NCI-H146 (cell line): ENCODE measurements at regions not wholly inside any gene's neighbourhood (a gene's known extent, or its start where the extent isn't known, plus 50 kb on each side); places are given as distances from the start of the nearest gene placed in this dataset.
"Not testable (repeated sequence)": the region's sequence is repeated elsewhere in the genome, so short reads cannot be mapped to it uniquely, and the experiment has no call there.

Experiments
- DNase-seq: peaks from one replicate; lab custom pipeline; 2025; lab: John Stamatoyannopoulos, UW

- no peak for DNase-seq
These were observed 68.0 kb upstream of the HELT start for GRCh38 chr4:184950117-184950830.

GRCh38 chr4:184950926-184951325, 67.4 kb upstream of the HELT start:
- no peak for DNase-seq

GRCh38 chr4:184951668-184952160, 66.6 kb upstream of the HELT start:
- no peak for DNase-seq

DNA sequence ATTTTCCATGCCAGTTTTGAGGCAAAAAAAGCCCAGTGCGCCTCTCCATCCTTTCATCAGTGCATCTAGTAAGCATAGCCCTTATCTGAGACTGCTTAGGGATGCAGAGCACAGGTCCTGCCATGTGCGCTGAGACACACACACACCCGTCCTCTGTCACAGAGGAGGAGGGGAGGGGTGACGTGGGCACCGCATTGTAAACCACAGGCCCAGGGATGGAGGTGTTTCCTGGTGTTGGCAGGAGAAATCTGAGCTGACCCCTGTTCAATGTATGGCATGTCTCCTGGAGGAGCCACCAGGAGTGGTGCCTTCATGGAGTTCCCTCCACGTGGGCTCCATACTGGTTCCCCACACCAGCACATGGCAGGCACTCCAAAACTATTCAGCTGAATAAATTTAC, 65.8 kb upstream of the HELT start:
- DNase-seq: no peak

- no peak for DNase-seq
These were observed 64.8 kb upstream of the HELT start for GRCh38 chr4:184953421-184953945.

DNA sequence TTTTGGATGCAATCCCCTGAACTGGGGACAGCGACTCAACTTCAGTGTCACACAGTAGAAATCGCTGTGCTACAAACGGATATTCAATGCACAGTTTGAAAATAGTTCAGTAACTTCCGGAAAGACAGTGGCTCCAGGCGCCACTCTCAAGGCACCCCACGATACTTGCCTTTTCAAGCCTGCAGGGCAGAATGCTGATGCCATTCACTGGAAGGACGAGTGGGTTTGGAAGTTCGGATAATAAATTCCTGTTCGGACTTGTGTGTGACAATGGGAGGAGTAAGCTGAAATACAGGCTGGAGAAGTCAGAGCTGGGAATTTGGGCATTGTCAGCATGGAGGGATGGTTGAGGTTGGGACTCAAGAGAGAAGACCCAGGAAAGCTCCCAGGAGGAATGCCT, 64.3 kb upstream of the HELT start:
- no peak for DNase-seq

DNA sequence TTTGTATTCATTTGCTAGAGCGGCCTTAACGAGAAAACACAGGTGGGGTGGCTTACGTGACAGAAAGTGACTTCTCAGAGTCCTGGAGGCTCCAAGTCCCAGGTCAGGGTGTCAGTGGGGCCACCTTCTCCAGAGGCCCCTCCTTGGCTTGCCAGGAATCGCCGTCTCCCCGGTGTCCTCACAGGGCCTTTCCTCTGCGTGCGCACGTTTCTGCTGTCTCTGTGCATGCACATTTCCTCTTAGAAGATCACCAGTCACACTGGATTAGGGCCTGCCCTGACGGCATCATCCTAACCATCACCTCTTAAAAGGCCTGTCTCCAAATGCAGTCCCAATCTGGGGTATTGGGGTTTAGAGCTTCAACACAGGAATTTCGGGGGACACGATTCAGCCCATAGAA, 63.8 kb upstream of the HELT start:
- DNase-seq: no peak

- DNase-seq: no peak
These were observed 63.2 kb upstream of the HELT start for GRCh38 chr4:184955116-184955515.

DNA sequence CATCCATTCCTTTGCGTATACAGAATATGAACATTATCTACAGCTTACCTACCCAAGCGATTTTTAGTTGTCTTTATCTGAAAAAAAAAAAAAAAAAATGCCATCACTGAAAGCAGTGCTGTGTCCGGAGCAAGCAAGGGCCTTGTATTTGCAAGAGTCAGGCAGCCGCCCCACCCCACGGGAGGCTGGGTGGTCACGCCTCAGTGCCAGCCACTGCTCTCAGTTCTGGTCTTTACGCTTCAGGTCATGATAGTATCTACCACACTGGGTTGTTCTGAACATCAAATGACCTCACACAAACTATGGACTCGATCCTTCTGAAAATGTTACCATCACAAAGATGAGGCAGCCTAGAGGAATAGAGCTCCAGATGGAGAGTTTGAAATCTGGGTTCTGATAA, 62.7 kb upstream of the HELT start:
- no peak for DNase-seq

DNA sequence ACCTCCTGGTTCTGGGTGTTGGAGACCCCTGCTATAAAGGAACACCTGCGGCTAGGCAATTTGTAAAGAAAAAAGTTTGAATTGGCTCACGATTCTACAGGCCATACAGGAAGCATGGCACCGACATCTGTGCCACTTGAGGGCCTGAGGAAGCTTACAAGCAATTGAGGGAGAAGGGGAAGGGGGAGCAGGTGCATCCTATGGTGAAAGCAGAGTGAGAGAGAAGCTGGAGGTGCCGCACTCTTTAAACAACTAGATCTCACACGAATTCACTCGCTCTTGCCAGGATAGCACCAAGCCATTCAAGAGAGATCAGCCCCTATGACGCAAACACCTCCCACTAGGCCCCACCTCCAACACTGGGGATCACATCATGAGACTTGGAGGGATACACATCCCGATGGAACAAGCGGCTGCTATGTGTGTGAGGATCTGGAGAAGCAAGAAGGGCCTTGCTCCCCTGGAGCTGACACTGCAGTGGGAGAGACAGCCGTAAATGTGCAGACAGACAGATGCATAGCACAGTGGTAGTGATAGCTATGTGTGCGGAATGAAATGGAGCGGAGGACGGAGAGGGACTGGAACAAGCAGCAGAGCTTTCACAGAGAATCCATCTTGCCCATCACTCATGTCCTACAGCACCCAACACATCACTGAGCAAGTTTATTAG, 60.7 kb upstream of the HELT start:
- DNase-seq: no peak

DNA sequence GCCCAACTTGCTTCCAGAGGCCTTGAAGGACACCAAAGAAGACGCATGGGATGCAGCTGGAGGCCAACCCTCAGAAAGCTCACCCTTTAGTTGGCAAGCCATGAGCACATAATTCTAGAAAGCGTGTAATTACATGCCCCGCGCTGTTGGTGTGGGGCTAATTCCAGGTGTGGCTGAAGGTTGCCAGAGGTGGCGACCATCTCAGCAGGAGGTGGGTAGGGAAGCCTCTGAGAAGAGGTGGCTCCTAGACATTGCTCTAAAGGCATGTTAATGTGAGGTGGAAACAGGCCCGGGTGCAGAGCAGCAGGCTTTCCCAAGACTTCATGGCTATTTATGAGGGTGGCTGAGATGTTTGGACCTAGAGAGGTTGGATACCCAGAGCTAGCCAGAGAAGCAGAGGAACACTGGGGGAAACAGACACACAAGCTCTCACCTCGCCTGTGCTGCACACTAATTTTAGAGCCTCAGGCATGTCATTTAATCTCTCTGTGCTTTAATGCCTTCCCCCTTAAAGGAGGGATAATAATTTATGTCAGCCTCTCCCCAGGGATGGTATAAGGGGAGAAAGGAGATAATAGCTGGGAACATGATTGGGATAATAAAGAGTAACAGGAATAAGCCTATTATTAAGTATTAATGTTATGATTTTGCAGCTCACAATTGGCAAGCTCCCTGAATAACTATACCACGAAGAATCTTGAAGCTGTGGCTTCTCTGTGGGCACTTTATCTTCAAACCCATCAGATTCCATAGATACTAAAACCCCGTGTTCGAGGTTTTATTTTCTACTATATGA, 60.0 kb upstream of the HELT start:
- DNase-seq: no peak

GRCh38 chr4:184958923-184959210, 59.4 kb upstream of the HELT start:
- no peak for DNase-seq

DNA sequence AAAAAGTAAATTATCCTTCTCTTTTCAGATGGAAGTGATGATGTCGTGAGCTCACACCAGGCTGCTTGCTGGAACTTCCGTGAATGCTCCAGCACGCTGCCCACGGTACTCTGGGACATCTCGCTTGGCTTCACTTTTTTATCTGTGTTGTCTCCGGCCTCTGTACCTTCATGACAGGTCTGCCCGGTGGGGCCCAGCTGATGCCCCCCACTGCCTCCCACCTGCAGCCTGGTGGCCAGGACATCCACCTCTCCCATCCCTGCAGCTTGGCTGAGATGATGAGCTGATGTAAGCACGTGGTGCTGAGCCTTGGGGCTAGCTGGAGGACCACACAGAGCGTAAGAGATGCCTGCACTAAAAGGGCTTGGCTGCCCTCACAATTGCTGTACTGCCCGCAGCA, 59.0 kb upstream of the HELT start:
- no peak for DNase-seq

- DNase-seq: no peak
These were observed 58.5 kb upstream of the HELT start for GRCh38 chr4:184959786-184960185.

DNA sequence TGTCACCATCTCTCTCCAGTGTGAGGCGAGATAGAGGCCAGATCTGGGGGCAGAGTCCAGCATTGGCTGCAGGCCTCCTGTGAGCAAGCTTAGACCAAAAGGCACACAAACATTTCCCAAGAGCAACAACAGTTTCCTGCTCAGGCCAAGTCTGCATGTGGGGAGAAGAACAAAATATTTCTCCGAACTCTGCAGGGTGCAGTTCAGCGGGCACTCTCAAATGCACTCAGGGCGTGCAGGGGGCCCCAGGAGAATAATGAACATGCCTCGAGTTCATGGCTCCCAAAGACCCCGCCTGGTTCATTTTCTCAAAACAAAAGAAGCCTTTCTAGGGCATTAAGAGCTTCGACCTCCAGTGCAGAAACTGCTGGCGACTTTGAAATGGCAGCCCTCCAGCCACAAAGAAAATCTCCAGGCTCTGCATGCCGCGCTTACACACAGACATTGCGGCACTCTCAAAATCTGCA, 57.8 kb upstream of the HELT start:
- no peak for DNase-seq

- no peak for DNase-seq
These were observed 56.6 kb upstream of the HELT start for GRCh38 chr4:184961660-184962059.

DNA sequence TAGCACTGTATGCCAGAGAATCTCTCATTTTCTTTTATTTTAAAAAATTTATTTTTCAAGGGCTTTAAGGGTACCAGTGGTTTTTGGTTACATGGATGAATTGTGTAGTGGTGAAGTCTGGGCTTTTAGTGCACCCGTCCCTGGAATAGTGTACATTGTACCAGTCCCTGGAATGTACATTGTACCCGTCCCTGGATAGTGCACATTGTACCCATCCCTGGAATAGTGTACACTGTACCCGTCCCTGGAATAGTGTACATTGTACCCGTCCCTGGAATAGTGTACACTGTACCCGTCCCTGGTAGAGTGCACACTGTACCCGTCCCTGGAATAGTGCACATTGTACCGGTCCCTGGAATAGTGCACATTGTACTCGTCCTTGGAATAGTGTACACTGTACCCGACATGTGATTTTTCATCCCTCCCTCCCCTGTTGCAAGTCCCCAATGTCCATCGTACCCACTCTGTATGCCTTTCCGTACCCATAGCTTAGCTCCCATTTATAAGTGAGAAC, 56.1 kb upstream of the HELT start:
- no peak for DNase-seq

DNA sequence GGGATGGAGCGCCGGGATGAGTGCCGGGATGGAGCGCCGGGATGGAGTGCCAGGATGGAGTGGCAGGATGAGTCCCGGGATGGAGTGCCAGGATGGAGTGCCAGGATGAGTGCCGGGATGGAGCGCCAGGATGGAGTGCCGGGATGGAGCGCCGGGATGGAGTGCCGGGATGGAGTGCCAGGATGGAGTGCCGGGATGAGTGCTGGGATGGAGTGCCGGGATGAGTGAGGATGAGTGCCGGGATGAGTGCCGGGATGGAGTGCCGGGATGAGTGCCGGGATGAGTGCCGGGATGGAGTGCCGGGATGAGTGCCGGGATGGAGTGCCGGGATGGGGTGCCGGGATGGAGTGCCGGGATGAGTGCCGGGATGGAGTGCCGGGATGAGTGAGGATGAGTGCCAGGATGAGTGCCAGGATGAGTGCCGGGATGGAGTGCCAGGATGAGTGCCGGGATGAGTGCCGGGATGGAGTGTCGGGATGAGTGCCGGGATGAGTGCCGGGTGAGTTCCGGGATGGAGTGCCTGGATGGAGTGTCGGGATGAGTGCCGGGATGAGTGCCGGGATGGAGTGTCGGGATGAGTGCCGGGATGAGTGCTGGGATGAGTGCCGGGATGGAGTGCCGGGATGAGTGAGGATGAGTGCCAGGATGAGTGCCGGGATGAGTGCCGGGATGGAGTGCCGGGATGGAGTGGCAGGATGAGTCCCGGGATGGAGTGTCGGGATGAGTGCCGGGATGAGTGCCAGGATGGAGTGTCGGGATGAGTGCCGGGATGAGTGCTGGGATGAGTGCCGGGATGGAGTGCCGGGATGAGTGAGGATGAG, 52.9 kb upstream of the HELT start:
- DNase-seq: not testable (repeated sequence)

- not testable (repeated sequence) for DNase-seq
These were observed 52.1 kb upstream of the HELT start for GRCh38 chr4:184966051-184966691.

- DNase-seq: not testable (repeated sequence)
These were observed 50.6 kb upstream of the HELT start for GRCh38 chr4:184967699-184968098.

GRCh38 chr4:184968366-184968765, 49.9 kb upstream of the HELT start:
- no peak for DNase-seq
